GM12878 (cell line): ENCODE measurements at regions not wholly inside any gene's neighbourhood (a gene's known extent, or its start where the extent isn't known, plus 50 kb on each side); places are given as distances from the start of the nearest gene placed in this dataset.

Source experiments
- ATAC-seq: fragments of 200-7000 bp; cut with Tn5 transposase; 3 replicates; pipeline ENCODE4 v1.9.1; 2020; ENCODE audit warnings: mild to moderate bottlenecking, moderate library complexity
- BruUV-seq: library from RNA; stranded (reverse); fragments of 400-500 nt; replicated peaks from 2 replicates; lab custom pipeline; 2021; lab: Mats Ljungman, UMichigan
- CTCF ChIA-PET: fragments of 300-600 bp; sonication (Branson Sonifier 250); formaldehyde crosslinking; extraction: SDS; loops from one replicate; lab custom pipeline; 2021; ENCODE audit warnings: inconsistent platforms; lab: Yijun Ruan, JAX
- POLR2A ChIA-PET: fragments of 350-600 bp; formaldehyde crosslinking; extraction: SDS; loops from one replicate; lab custom pipeline; 2021; ENCODE audit warnings: inconsistent platforms; lab: Charles Lee
- RAD21 ChIA-PET: fragments of 300-600 bp; sonication (Branson Sonifier 250); formaldehyde crosslinking; loops from one replicate; lab custom pipeline; 2023; ENCODE audit warnings: antibody characterized with exemption; ENCODE audit not compliant: unreplicated experiment; lab: Charles Lee
- SMC1A ChIA-PET: fragments of 300-600 bp; sonication (Branson Sonifier 250); formaldehyde crosslinking; loops from one replicate; lab custom pipeline; 2023; ENCODE audit not compliant: unreplicated experiment, uncharacterized antibody; lab: Charles Lee
- DNase-seq: peaks from one replicate; pipeline ENCODE4 v3.0.0-alpha.2; 2011; ENCODE audit warnings: low read depth, low spot score
- FAIRE-seq: peaks from 3 replicates; lab custom pipeline; 2011; peaks lifted over from hg19 to GRCh38; lab: Jason Lieb, UNC
- H2AFZ ChIP-seq: 2 replicates; pipeline ENCODE4 v1.6.0; 2011; ENCODE audit warnings: low read depth, low read length, control low read depth; ENCODE audit not compliant: control insufficient read depth
- H3K27ac ChIP-seq: 2 replicates; pipeline ENCODE4 v1.5.1; 2011; ENCODE audit warnings: control low read depth; ENCODE audit not compliant: control insufficient read depth, insufficient read depth
- H3K27me3 ChIP-seq, 2 experiments: replicated peaks in 1 of 2; 2 replicates each; pipeline versions ENCODE4 v1.6.0 to v1.6.1; 2011; ENCODE audit warnings: low read length in 1 of 2; ENCODE audit not compliant: control insufficient read depth in 2 of 2, insufficient read depth in 2 of 2
- H3K36me3 ChIP-seq, 2 experiments: 2 replicates each; pipeline ENCODE4 v1.5.1; 2011; ENCODE audit warnings: low read length in 1 of 2; ENCODE audit not compliant: control insufficient read depth in 2 of 2, insufficient read depth in 2 of 2
- H3K4me1 ChIP-seq: 2 replicates; pipeline ENCODE4 v1.6.1; 2011; ENCODE audit warnings: mild to moderate bottlenecking, low read length, moderate library complexity, mixed read lengths; ENCODE audit not compliant: control insufficient read depth, insufficient read depth
- H3K4me2 ChIP-seq: 2 replicates; pipeline ENCODE4 v1.6.0; 2011; ENCODE audit warnings: control low read depth; ENCODE audit not compliant: control insufficient read depth, insufficient read depth
- H3K4me3 ChIP-seq: fragments of 200-600 bp; sonication (generic); 2 replicates; pipeline ENCODE4 v1.5.1; 2016
- H3K79me2 ChIP-seq: 2 replicates; pipeline ENCODE4 v1.6.0; 2011; ENCODE audit warnings: low read length; ENCODE audit not compliant: control insufficient read depth, insufficient read depth
- H3K9ac ChIP-seq: 2 replicates; pipeline ENCODE4 v1.8.0; 2011; ENCODE audit warnings: low read length, control low read depth, mixed read lengths; ENCODE audit not compliant: control insufficient read depth, insufficient read depth
- H3K9me3 ChIP-seq: replicated peaks from 3 replicates; pipeline ENCODE4 v1.5.1; 2011; ENCODE audit warnings: mild to moderate bottlenecking, low read length; ENCODE audit not compliant: control insufficient read depth, insufficient read depth
- H4K20me1 ChIP-seq: 2 replicates; pipeline ENCODE4 v1.6.0; 2011; ENCODE audit not compliant: control insufficient read depth, insufficient read depth
- CHD1 ChIP-seq: IDR thresholded peaks from 2 replicates; pipeline ENCODE4 v1.6.1; 2012; ENCODE audit warnings: low read depth, low read length, improper control_type of control experiment
- EGR1 ChIP-seq, 2 experiments: IDR thresholded peaks; 1 replicate in 1 of 2; 2 replicates in 1 of 2; pipeline ENCODE4 v1.6.1; 2011 to 2012; ENCODE audit warnings: low read depth in 2 of 2, low read length in 2 of 2, borderline replicate concordance in 1 of 2, mild to moderate bottlenecking in 1 of 2, moderate library complexity in 1 of 2
- EP300 ChIP-seq, 2 experiments: fragments of 150-350 bp in 1 of 2; IDR thresholded peaks; 2 replicates each; pipeline ENCODE4 v1.6.1; 2011 to 2012; ENCODE audit warnings: low read depth in 2 of 2, low read length in 2 of 2, borderline replicate concordance in 1 of 2, improper control_type of control experiment in 1 of 2, inconsistent platforms in 1 of 2; ENCODE audit not compliant: control insufficient read depth in 1 of 2
- ETV6 ChIP-seq, 2 experiments: fragments of 450-650 bp in 1 of 2; IDR thresholded peaks in 1 of 2; conservative IDR thresholded peaks in 1 of 2; 2 replicates each; pipeline ENCODE4 v1.6.1; 2014; ENCODE audit warnings: antibody characterized with exemption in 1 of 2, borderline replicate concordance in 1 of 2, low read depth in 1 of 2, mild to moderate bottlenecking in 1 of 2, moderate library complexity in 1 of 2
- MYC ChIP-seq: IDR thresholded peaks from 2 replicates; pipeline ENCODE4 v1.6.1; 2011; ENCODE audit warnings: mild to moderate bottlenecking, low read length, moderate library complexity, inconsistent platforms; ENCODE audit not compliant: insufficient read depth, insufficient replicate concordance, insufficient read length, severe bottlenecking
- POLR2AphosphoS5 ChIP-seq: IDR thresholded peaks from 2 replicates; pipeline ENCODE4 v1.6.1; 2011; ENCODE audit warnings: mild to moderate bottlenecking, low read length, inconsistent platforms
- SMC3 ChIP-seq: IDR thresholded peaks from 2 replicates; pipeline ENCODE4 v1.6.1; 2011; ENCODE audit warnings: low read length, improper control_type of control experiment, borderline replicate concordance
- SREBF1 ChIP-seq: IDR thresholded peaks from 2 replicates; pipeline ENCODE4 v1.6.1; 2012; ENCODE audit warnings: mild to moderate bottlenecking, low read length
- STAT1 ChIP-seq: fragments of 450-650 bp; conservative IDR thresholded peaks from 2 replicates; pipeline ENCODE4 v1.6.1; 2014; ENCODE audit warnings: antibody characterized with exemption, mild to moderate bottlenecking
- TCF12 ChIP-seq: IDR thresholded peaks from 2 replicates; pipeline ENCODE4 v1.6.1; 2011; ENCODE audit warnings: low read depth, mild to moderate bottlenecking, low read length
- YY1 ChIP-seq: IDR thresholded peaks from 2 replicates; pipeline ENCODE4 v1.6.1; 2011; ENCODE audit warnings: low read depth, mild to moderate bottlenecking, low read length
- ZSCAN29 ChIP-seq: fragments of 450-650 bp; IDR thresholded peaks from 2 replicates; pipeline ENCODE4 v1.6.1; 2017; ENCODE audit warnings: mild to moderate bottlenecking, moderate library complexity
- WGBS: methylation state at CpG from one replicate; pipeline ENCODE4 v1.1.6; 2016; ENCODE audit warnings: low lambda C conversion rate; ENCODE audit not compliant: insufficient replicate concordance, insufficient coverage; ENCODE audit errors: missing lambda C conversion rate; 5-methylcytosine and 5-hydroxymethylcytosine counted together
- in situ Hi-C: fragments of 300-500 bp; cut with MboI; formaldehyde crosslinking; loops from 9 replicates; pipeline ENCODE4 v1.14.3; 2018; ENCODE audit warnings: mixed read lengths
- intact Hi-C: fragments of 100-400 bp; cut with micrococcal nuclease; formaldehyde crosslinking; loops from one replicate; pipeline ENCODE4 v1.14.2; 2022; ENCODE audit not compliant: unreplicated experiment
- TF ChIP-seq, protein P1 (sequence below): fragments of 450-650 bp; IDR thresholded peaks from 2 replicates; pipeline ENCODE4 v1.6.1; 2018; ENCODE audit warnings: borderline replicate concordance, mild to moderate bottlenecking; ENCODE audit not compliant: partially characterized antibody
- TF ChIP-seq, protein P2 (sequence below): fragments of 150-350 bp; IDR thresholded peaks from 2 replicates; pipeline ENCODE4 v1.6.1; 2016; ENCODE audit warnings: low read depth, low read length
- TF ChIP-seq, protein P3 (sequence below), 3 experiments: IDR thresholded peaks in 2 of 3; conservative IDR thresholded peaks in 1 of 3; 2 replicates each; pipeline ENCODE4 v1.5.1; 2011; ENCODE audit warnings: low read depth in 3 of 3, low read length in 3 of 3, mild to moderate bottlenecking in 3 of 3, control low read depth in 2 of 3, moderate library complexity in 2 of 3, inconsistent platforms in 1 of 3, mixed read lengths in 1 of 3; ENCODE audit not compliant: control insufficient read depth in 2 of 3, insufficient read depth in 1 of 3; ENCODE audit errors: extremely low read depth in 1 of 3

DNA sequence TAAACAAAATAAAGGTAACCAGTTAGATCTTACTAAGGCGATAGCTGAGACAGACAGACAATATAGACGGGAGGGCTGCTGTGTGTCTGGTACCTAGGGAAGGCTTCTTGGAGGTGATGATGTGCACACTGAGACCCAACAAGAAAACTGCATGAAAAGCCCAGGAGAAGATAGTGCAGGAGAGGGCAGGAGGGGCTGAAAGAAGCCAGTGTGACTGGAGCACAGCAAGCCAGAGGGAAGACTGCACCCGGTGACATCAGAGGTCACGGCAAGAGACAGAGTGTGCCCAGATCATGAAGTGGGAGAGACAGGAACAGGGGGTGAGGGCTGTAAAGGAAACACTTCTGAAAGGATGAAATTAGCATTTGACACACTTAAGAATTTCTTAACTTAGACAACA, 266.3 kb downstream of the BRD1 start:
- Histone ChIP-seq H3K9me3 (no peaks in the 10 kb centered on the region; the same call in 2 of the 3 replicates), H3K27me3 (no peaks in the 10 kb centered on the region), H2AFZ (no peak overlapping the region), H3K4me2 (no peak overlapping the region), H3K36me3 (no peaks in the 10 kb centered on the region), H3K9ac (no peak overlapping the region), H3K4me1 (no peaks in the 10 kb centered on the region), H4K20me1 (no peaks in the 10 kb centered on the region), H3K4me3 (no peak overlapping the region), H3K27ac (no peak overlapping the region), H3K79me2 (no peaks in the 10 kb centered on the region; the same call in 1 of the 2 replicates)
- RAD21 ChIA-PET = no interaction called here
- SMC1A ChIA-PET = no interaction called here
- intact Hi-C loops (no loop called here), in situ Hi-C loops (no loop called here)
- FAIRE-seq (no peak), ATAC-seq (no peak), DNase-seq (no peak)
- TF ChIP-seq ETV6 (conservative IDR thresholded peaks at IDR 0.05 in 1 of 2, IDR thresholded peaks at IDR 0.05 in 1 of 2; ENCODE audit: borderline replicate concordance in 1 of 2, low read depth in 1 of 2) (no peak), TCF12 (no peak), CHD1 (no peak), SMC3 (no peak), ZSCAN29 (no peak), STAT1 (no peak), POLR2AphosphoS5 (no peak), EP300 (IDR thresholded peaks at IDR 0.05; ENCODE audit: borderline replicate concordance in 1 of 2, control insufficient read depth in 1 of 2, low read depth in 2 of 2, low read length in 2 of 2) (no peak), EGR1 (IDR thresholded peaks at IDR 0.05; ENCODE audit: borderline replicate concordance in 1 of 2, low read depth in 2 of 2, low read length in 2 of 2) (no peak), YY1 (no peak), MYC (no peak), SREBF1 (no peak)
- TF ChIP-seq, protein P1, sequence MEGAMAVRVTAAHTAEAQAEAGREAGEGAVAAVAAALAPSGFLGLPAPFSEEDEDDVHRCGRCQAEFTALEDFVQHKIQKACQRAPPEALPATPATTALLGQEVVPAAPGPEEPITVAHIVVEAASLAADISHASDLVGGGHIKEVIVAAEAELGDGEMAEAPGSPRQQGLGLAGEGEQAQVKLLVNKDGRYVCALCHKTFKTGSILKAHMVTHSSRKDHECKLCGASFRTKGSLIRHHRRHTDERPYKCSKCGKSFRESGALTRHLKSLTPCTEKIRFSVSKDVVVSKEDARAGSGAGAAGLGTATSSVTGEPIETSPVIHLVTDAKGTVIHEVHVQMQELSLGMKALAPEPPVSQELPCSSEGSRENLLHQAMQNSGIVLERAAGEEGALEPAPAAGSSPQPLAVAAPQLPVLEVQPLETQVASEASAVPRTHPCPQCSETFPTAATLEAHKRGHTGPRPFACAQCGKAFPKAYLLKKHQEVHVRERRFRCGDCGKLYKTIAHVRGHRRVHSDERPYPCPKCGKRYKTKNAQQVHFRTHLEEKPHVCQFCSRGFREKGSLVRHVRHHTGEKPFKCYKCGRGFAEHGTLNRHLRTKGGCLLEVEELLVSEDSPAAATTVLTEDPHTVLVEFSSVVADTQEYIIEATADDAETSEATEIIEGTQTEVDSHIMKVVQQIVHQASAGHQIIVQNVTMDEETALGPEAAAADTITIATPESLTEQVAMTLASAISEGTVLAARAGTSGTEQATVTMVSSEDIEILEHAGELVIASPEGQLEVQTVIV = no peak
- TF ChIP-seq, protein P2, sequence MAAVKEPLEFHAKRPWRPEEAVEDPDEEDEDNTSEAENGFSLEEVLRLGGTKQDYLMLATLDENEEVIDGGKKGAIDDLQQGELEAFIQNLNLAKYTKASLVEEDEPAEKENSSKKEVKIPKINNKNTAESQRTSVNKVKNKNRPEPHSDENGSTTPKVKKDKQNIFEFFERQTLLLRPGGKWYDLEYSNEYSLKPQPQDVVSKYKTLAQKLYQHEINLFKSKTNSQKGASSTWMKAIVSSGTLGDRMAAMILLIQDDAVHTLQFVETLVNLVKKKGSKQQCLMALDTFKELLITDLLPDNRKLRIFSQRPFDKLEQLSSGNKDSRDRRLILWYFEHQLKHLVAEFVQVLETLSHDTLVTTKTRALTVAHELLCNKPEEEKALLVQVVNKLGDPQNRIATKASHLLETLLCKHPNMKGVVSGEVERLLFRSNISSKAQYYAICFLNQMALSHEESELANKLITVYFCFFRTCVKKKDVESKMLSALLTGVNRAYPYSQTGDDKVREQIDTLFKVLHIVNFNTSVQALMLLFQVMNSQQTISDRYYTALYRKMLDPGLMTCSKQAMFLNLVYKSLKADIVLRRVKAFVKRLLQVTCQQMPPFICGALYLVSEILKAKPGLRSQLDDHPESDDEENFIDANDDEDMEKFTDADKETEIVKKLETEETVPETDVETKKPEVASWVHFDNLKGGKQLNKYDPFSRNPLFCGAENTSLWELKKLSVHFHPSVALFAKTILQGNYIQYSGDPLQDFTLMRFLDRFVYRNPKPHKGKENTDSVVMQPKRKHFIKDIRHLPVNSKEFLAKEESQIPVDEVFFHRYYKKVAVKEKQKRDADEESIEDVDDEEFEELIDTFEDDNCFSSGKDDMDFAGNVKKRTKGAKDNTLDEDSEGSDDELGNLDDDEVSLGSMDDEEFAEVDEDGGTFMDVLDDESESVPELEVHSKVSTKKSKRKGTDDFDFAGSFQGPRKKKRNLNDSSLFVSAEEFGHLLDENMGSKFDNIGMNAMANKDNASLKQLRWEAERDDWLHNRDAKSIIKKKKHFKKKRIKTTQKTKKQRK = no peak
- TF ChIP-seq, protein P3, sequence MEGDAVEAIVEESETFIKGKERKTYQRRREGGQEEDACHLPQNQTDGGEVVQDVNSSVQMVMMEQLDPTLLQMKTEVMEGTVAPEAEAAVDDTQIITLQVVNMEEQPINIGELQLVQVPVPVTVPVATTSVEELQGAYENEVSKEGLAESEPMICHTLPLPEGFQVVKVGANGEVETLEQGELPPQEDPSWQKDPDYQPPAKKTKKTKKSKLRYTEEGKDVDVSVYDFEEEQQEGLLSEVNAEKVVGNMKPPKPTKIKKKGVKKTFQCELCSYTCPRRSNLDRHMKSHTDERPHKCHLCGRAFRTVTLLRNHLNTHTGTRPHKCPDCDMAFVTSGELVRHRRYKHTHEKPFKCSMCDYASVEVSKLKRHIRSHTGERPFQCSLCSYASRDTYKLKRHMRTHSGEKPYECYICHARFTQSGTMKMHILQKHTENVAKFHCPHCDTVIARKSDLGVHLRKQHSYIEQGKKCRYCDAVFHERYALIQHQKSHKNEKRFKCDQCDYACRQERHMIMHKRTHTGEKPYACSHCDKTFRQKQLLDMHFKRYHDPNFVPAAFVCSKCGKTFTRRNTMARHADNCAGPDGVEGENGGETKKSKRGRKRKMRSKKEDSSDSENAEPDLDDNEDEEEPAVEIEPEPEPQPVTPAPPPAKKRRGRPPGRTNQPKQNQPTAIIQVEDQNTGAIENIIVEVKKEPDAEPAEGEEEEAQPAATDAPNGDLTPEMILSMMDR (IDR thresholded peaks at IDR 0.05 in 2 of 3, conservative IDR thresholded peaks at IDR 0.05 in 1 of 3; ENCODE audit: control insufficient read depth in 2 of 3, extremely low read depth in 1 of 3, insufficient read depth in 1 of 3, low read depth in 3 of 3, low read length in 3 of 3) = no peak
- BruUV-seq = no TSS peak
- POLR2A ChIA-PET = no interaction called here
- 51% methylated on average over 4 of the region's 4 CpGs for WGBS
- CTCF ChIA-PET = no interaction called here
